ENCODE measurements at regions not wholly inside any gene's neighbourhood (a gene's known extent, or its start where the extent isn't known, plus 50 kb on each side); places are given as distances from the start of the nearest gene placed in this dataset.
A peak's percentile ranks its signal among the peaks of the same experiment; 100 is the strongest.

DNA sequence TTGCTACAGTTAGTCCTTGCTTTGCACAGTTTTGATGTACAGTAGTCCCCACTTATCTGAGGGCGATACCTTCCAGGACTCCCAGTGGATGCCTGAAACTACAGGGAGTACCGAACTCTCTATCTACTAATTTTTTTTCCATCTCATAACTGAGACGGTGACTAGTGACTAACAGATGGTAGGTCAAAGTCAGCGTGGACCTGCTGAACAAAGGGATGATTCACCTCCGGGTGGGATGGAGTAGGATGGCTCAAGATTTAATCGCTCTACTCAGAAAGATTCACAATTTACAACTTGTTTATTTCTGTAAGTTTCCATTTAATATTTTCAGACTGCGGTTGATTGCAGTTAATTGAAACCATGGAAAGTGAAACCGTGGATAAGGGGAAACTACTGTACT is 655.8 kb downstream of the ZNF674 start:
- WGBS (ENCODE audit: missing lambda C conversion rate) = 71% methylated on average over 8 of the region's 8 CpGs
- ChIA-PET POLR2A (no interaction called here), CTCF (no interaction called here)
- Histone ChIP-seq H3K9me3 (no peaks in the 10 kb centered on the region), H3K4me3 (no peak overlapping the region), H3K4me2 (no peak overlapping the region), H3K27ac (no peak overlapping the region), H3K4me1 (no peaks in the 10 kb centered on the region)
- ATAC-seq = no peak
- TF ChIP-seq BHLHE40 (IDR thresholded peaks at IDR 0.05; ENCODE audit: low read depth, low read length) = no peak
- TF ChIP-seq CEBPB (IDR thresholded peaks at IDR 0.05) = no peak
- no peak for TF ChIP-seq CBX8 (IDR thresholded peaks at IDR 0.05)
- TF ChIP-seq ATOH8 (CRISPR knock-in tag; IDR thresholded peaks at IDR 0.05; ENCODE audit: low read depth) = no peak
- no peak for TF ChIP-seq HOXA7 (CRISPR knock-in tag; IDR thresholded peaks at IDR 0.05)
- no peak for TF ChIP-seq KDM5A (IDR thresholded peaks at IDR 0.05)
- TF ChIP-seq HDAC2 (IDR thresholded peaks at IDR 0.05) = no peak
- no peak for TF ChIP-seq RFX5 (IDR thresholded peaks at IDR 0.05)
- TF ChIP-seq KDM1A (IDR thresholded peaks at IDR 0.05; ENCODE audit: low read depth) = no peak
- no peak for TF ChIP-seq JUN (IDR thresholded peaks at IDR 0.05)
- TF ChIP-seq ZSCAN20 (CRISPR knock-in tag; IDR thresholded peaks at IDR 0.05) = no peak
- TF ChIP-seq POLR2AphosphoS2 (conservative IDR thresholded peaks at IDR 0.05; ENCODE audit: low read length) = no peak
- no peak for TF ChIP-seq PHF8 (IDR thresholded peaks at IDR 0.05; ENCODE audit: borderline replicate concordance, low read depth)
- no peak for TF ChIP-seq EHMT2 (IDR thresholded peaks at IDR 0.05; ENCODE audit: low read depth)
- TF ChIP-seq NPAS2 (CRISPR knock-in tag; IDR thresholded peaks at IDR 0.05; ENCODE audit: borderline replicate concordance) = no peak
- TF ChIP-seq ESRRA (IDR thresholded peaks at IDR 0.05; ENCODE audit: borderline replicate concordance, low read length) = no peak
- TF ChIP-seq NFE2L2 (conservative IDR thresholded peaks at IDR 0.05; ENCODE audit: low read length) = no peak
- TF ChIP-seq EP300 (IDR thresholded peaks at IDR 0.05) = no peak
- no peak for TF ChIP-seq ZC3H11A (IDR thresholded peaks at IDR 0.05)
- DNase-seq (ENCODE audit: low read depth in 1 of 2, low spot score in 1 of 2) = peak in 1 of 2 experiments; percentile 1
- no peak for FAIRE-seq

DNA sequence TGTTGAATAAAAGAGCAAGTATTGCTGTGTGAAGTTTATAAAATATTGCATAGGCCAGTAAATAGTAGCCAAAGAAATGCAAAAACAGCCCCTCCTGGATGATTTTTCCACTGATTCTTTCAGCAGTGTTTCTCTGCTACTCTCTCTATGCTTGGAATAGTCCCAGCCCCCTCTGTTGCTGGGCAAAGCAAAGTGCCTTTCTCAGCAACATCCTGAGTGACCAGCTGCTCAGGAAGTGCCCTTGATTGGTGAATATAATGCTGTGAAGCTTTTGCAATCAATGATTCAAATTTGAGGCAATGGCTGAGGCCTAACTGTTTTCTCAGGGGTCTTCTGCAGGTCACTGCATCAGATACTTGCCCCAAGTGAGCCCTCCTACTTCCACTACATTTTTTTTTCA is 656.7 kb downstream of the ZNF674 start:
- Histone ChIP-seq H3K27ac (no peak overlapping the region), H3K4me2 (no peak overlapping the region), H3K4me1 (no peaks in the 10 kb centered on the region), H3K4me3 (no peak overlapping the region), H3K9me3 (no peaks in the 10 kb centered on the region)
- ChIA-PET POLR2A (no interaction called here), CTCF (no interaction called here)
- FAIRE-seq = no peak
- no peak for ATAC-seq
- TF ChIP-seq RCOR1 (IDR thresholded peaks at IDR 0.05; ENCODE audit: low read depth, low read length) = no peak
- no peak for TF ChIP-seq JUN (IDR thresholded peaks at IDR 0.05)
- TF ChIP-seq GATA3 (IDR thresholded peaks at IDR 0.05; ENCODE audit: borderline replicate concordance) = no peak
- TF ChIP-seq HDAC2 (IDR thresholded peaks at IDR 0.05) = no peak
- no peak for TF ChIP-seq ZNF302 (CRISPR knock-in tag; IDR thresholded peaks at IDR 0.05)
- TF ChIP-seq RNF2 (IDR thresholded peaks at IDR 0.05; ENCODE audit: borderline replicate concordance, low read depth) = no peak
- TF ChIP-seq BCL3 (IDR thresholded peaks at IDR 0.05) = no peak
- TF ChIP-seq, protein P1, sequence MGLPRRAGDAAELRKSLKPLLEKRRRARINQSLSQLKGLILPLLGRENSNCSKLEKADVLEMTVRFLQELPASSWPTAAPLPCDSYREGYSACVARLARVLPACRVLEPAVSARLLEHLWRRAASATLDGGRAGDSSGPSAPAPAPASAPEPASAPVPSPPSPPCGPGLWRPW (IDR thresholded peaks at IDR 0.05) = no peak
- no peak for TF ChIP-seq RAD21 (conservative IDR thresholded peaks at IDR 0.05 in 1 of 2, IDR thresholded peaks at IDR 0.05 in 1 of 2)
- no peak for TF ChIP-seq SMC3 (IDR thresholded peaks at IDR 0.05)
- no peak for TF ChIP-seq HOXB5 (CRISPR knock-in tag; IDR thresholded peaks at IDR 0.05)
- TF ChIP-seq KDM1A (IDR thresholded peaks at IDR 0.05; ENCODE audit: low read depth) = no peak
- TF ChIP-seq HOXB13 (CRISPR knock-in tag; IDR thresholded peaks at IDR 0.05; ENCODE audit: low read depth) = no peak
- no peak for TF ChIP-seq ESRRA (IDR thresholded peaks at IDR 0.05; ENCODE audit: borderline replicate concordance, low read length)
- no peak for TF ChIP-seq POLR2AphosphoS2 (conservative IDR thresholded peaks at IDR 0.05; ENCODE audit: low read length)
- TF ChIP-seq MAFK (IDR thresholded peaks at IDR 0.05; ENCODE audit: partially characterized antibody) = no peak
- no peak for DNase-seq (ENCODE audit: low read depth in 1 of 2, low spot score in 1 of 2)
